GM12891 (cell line): ENCODE measurements at regions not wholly inside any gene's neighbourhood (a gene's known extent, or its start where the extent isn't known, plus 50 kb on each side); places are given as distances from the start of the nearest gene placed in this dataset.
"Not testable (repeated sequence)": the region's sequence is repeated elsewhere in the genome, so short reads cannot be mapped to it uniquely, and the experiment has no call there.

Experiments
- DNase-seq: peaks from one replicate; pipeline ENCODE4 v3.0.0; 2011; ENCODE audit warnings: low spot score; ENCODE audit not compliant: insufficient read length
- FAIRE-seq: peaks from 2 replicates; lab custom pipeline; 2011; peaks lifted over from hg19 to GRCh38; lab: Jason Lieb, UNC
- PAX5 ChIP-seq: IDR thresholded peaks from 2 replicates; pipeline ENCODE4 v1.6.1; 2011; ENCODE audit warnings: low read length, moderate library complexity, mild to moderate bottlenecking; ENCODE audit not compliant: insufficient read depth, severe bottlenecking
- POLR2A ChIP-seq: IDR thresholded peaks from 2 replicates; pipeline ENCODE4 v1.6.1; 2011; ENCODE audit warnings: low read depth, low read length, control low read depth
- POLR2AphosphoS5 ChIP-seq: IDR thresholded peaks from 2 replicates; pipeline ENCODE4 v1.6.1; 2011; ENCODE audit warnings: low read depth, low read length, control low read depth
- POU2F2 ChIP-seq: IDR thresholded peaks from 2 replicates; pipeline ENCODE4 v1.6.1; 2011; ENCODE audit warnings: low read depth, mild to moderate bottlenecking, control low read depth, low read length, moderate library complexity
- SPI1 ChIP-seq: IDR thresholded peaks from 2 replicates; pipeline ENCODE4 v1.6.1; 2011; ENCODE audit warnings: low read depth, low read length, control low read depth
- TAF1 ChIP-seq: IDR thresholded peaks from 2 replicates; pipeline ENCODE4 v1.6.1; 2011; ENCODE audit warnings: low read depth, low read length, control low read depth

DNA sequence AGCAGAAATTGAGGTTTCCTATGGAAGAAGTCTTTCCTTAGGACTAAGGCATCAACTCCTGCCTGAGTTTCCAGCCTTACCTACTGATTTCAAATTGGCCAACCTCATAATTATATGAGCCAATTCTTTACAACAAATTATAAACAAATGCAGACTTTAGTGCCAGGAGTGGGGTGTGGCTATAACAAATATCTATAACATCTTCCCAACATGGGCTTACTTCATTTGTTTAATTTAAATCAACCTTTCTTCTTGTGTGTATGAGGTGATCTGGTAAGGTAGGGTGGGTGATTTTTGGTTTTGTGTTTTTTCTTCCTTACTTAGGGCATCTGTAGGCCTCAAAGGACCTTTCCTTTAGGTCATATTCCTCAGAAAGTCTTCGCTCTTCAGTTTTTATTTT is 354.9 kb downstream of the SHANK2 start:
- DNase-seq (no peak), FAIRE-seq (no peak)
- TF ChIP-seq SPI1 (no peak), TAF1 (no peak), POLR2A (no peak), PAX5 (no peak), POLR2AphosphoS5 (no peak), POU2F2 (no peak)

DNA sequence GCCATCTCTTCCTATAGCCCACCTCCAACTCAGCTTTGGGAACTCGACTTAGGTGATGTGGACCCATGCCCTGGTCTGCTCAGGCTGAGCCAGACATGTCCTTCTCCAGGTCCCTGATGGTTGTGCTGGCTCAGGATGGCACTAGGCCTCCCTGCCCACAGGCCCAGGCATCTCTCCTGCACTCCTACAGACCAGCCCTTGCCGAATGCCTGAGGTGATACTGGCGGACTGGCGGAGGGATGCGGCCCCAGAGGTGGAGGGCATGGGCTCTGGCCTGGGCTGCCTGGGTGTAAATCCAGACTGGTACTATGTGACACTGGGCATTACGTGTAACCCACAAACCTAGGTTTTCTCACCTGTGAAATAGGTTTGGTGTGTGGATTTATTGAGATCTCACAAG is 352.8 kb downstream of the SHANK2 start:
- FAIRE-seq (no peak), DNase-seq (no peak)
- TF ChIP-seq PAX5 (no peak), TAF1 (no peak), SPI1 (no peak), POLR2A (no peak), POU2F2 (no peak), POLR2AphosphoS5 (no peak)

GRCh38 chr11:70900540-70900939 is 351.8 kb downstream of the SHANK2 start:
- no peak for TF ChIP-seq TAF1
- no peak for TF ChIP-seq POLR2A
- no peak for TF ChIP-seq POLR2AphosphoS5
- no peak for TF ChIP-seq SPI1
- no peak for TF ChIP-seq POU2F2
- no peak for TF ChIP-seq PAX5
- FAIRE-seq (no peak), DNase-seq (no peak)

DNA sequence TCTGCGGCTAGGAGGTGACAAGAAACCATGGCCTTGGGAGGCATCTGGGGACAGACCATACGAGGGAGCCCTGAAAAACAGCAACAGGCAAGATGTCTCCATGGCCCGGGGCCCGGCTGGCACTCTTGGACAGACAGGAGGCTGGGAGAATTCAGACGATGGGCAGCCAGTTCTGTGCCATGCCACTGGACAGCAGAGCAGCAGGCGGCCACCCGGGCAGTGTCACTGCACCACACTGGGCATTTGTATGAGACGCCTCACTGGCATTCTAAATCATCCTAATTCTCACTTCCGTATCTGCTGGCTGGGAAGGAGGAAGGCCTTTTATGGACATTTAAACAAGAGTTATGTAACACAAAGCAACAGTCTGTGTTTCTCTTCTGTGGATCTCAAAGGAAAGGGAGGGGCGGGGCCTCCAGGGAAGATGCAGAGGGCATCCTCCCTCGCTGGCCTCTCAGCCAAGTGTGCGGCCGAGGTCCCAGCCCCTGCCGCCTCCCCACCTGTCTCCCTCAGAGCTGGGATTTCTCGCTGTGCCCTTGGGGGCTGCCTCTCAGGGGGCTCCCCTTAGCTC is 350.3 kb downstream of the SHANK2 start:
- FAIRE-seq: no peak
- no peak for DNase-seq
- TF ChIP-seq POLR2AphosphoS5: no peak
- TF ChIP-seq POU2F2: no peak
- no peak for TF ChIP-seq SPI1
- TF ChIP-seq TAF1: no peak
- TF ChIP-seq PAX5: no peak
- TF ChIP-seq POLR2A: no peak

GRCh38 chr11:70903229-70903628 is 349.1 kb downstream of the SHANK2 start:
- DNase-seq, FAIRE-seq: not testable (repeated sequence)

- TF ChIP-seq POLR2A: no peak
- TF ChIP-seq POU2F2: no peak
- TF ChIP-seq POLR2AphosphoS5: no peak
- TF ChIP-seq PAX5: no peak
- no peak for TF ChIP-seq SPI1
- TF ChIP-seq TAF1: no peak
- DNase-seq: no peak
- no peak for FAIRE-seq
These were observed 346.3 kb downstream of the SHANK2 start for GRCh38 chr11:70906101-70906500.

DNA sequence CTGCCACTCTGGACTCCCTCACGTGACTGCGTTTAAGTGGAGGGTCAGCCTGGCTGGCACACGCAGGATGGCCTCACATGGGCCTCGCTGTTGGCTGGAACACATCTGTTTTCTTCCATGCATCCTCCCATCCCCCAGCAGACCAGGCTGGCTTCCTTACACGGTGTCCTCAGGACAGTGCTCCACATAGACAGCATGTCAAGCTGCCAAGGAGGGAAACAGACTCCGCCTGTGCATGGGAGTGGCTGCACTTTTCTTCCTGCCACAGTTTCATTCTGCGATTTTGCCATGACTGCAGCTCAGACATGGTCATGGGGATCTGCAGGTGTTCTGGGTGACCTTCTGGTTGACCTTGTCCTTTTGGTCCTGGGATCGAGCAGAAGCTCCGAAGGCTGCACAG is 344.2 kb downstream of the SHANK2 start:
- TF ChIP-seq SPI1 (no peak), PAX5 (no peak), TAF1 (no peak), POLR2AphosphoS5 (no peak), POLR2A (no peak), POU2F2 (no peak)
- no peak for DNase-seq
- FAIRE-seq: no peak

GRCh38 chr11:70910835-70911234 is 341.5 kb downstream of the SHANK2 start:
- no peak for DNase-seq
- no peak for FAIRE-seq
- TF ChIP-seq POU2F2: no peak
- no peak for TF ChIP-seq POLR2AphosphoS5
- no peak for TF ChIP-seq POLR2A

DNA sequence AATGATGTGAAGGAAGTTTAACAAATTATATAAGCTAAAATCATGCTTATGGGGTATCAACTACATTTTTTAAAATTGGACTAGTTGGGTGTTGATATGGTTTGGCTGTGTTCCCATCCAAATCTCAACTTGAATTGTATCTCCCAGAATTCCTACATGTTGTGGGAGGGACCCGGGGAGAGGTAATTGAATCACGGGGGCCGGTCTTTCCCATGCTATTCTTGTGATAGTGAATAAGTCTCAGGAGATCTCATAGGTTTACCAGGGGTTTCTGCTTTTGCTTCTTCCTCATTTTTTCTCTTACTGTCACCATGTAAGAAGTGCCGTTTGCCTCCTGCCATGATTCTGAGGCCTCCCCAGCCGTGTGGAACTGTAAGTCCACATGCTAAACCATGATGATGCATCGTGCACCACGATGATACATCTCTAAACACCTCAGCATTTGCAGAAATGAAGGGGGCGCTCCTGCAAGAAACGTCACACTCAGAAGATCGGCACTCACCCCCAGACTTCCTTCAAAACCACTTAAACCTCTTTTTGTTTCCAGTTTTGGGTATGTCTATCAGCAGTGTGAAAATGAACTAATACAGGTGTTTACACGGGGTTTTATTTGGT is 340.0 kb downstream of the SHANK2 start:
- TF ChIP-seq SPI1 (no peak), POLR2AphosphoS5 (no peak), POU2F2 (no peak), POLR2A (no peak), PAX5 (no peak), TAF1 (no peak)
- no peak for FAIRE-seq

GRCh38 chr11:70913715-70914231 is 338.6 kb downstream of the SHANK2 start:
- TF ChIP-seq SPI1 (no peak), POLR2A (no peak), TAF1 (no peak)
- no peak for DNase-seq
- FAIRE-seq: no peak

More for the DNA sequence above, 340.0 kb downstream of the SHANK2 start:
- no peak for DNase-seq

GRCh38 chr11:70914496-70914895 is 337.9 kb downstream of the SHANK2 start:
- DNase-seq: no peak
- TF ChIP-seq TAF1: no peak
- no peak for TF ChIP-seq POLR2AphosphoS5
- TF ChIP-seq POLR2A: no peak
- no peak for TF ChIP-seq POU2F2
- TF ChIP-seq SPI1: no peak
- TF ChIP-seq PAX5: no peak
- no peak for FAIRE-seq
